Brain microvascular endothelial cell (primary cell): ENCODE measurements at regions not wholly inside any gene's neighbourhood (a gene's known extent, or its start where the extent isn't known, plus 50 kb on each side); places are given as distances from the start of the nearest gene placed in this dataset.
"Not testable (repeated sequence)": the region's sequence is repeated elsewhere in the genome, so short reads cannot be mapped to it uniquely, and the experiment has no call there.

Experiments
- DNase-seq: peaks from one replicate; pipeline ENCODE4 v3.0.0-alpha.2; 2020
- H3K27ac ChIP-seq: fragments of 250-450 bp; sonication (Bioruptor Pico); 2 replicates; pipeline ENCODE4 v1.5.1; 2020; ENCODE audit warnings: mild to moderate bottlenecking, moderate library complexity
- H3K27me3 ChIP-seq: fragments of 250-450 bp; sonication (Bioruptor Pico); replicated peaks from 2 replicates; pipeline ENCODE4 v1.5.1; 2020; ENCODE audit warnings: mild to moderate bottlenecking
- H3K36me3 ChIP-seq: fragments of 250-450 bp; sonication (Bioruptor Pico); replicated peaks from 2 replicates; pipeline ENCODE4 v1.5.1; 2020; ENCODE audit warnings: mild to moderate bottlenecking
- H3K4me3 ChIP-seq: 2 replicates; pipeline ENCODE4 v1.5.1; 2011; ENCODE audit warnings: low read depth, mild to moderate bottlenecking, control low read depth, low read length, moderate library complexity
- in situ Hi-C: cut with HindIII; loops from 2 replicates; pipeline ENCODE4 v1.10.0; 2017; ENCODE audit warnings: low sequenced_read_pairs, low pct_ligation_motif_present
- TF ChIP-seq, protein P1 (sequence below): IDR thresholded peaks from 2 replicates; pipeline ENCODE4 v1.5.1; 2011; ENCODE audit warnings: low read depth, mild to moderate bottlenecking, moderate library complexity, low read length, control low read depth, inconsistent platforms; ENCODE audit errors: missing control alignments

DNA sequence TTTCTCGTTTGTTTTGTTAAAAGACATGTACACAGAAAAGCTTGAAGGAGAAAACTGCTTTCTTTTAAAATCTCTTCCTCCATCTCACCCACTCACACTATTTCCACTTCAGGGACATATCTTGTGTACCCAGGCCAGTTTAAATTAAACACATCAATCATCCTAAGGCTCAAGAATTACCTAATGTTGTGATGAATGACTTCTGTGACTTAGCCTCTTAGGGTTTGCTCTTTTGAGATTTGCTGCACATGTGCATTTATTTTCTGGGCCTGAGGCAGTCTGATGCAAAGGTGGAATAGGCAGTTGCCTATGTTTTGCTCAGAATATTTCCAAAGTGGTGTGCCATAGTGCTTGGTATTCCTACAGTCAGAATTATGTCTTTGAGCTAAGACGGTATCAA lies 439.9 kb upstream of the CHD1 start:
- TF ChIP-seq, protein P1, sequence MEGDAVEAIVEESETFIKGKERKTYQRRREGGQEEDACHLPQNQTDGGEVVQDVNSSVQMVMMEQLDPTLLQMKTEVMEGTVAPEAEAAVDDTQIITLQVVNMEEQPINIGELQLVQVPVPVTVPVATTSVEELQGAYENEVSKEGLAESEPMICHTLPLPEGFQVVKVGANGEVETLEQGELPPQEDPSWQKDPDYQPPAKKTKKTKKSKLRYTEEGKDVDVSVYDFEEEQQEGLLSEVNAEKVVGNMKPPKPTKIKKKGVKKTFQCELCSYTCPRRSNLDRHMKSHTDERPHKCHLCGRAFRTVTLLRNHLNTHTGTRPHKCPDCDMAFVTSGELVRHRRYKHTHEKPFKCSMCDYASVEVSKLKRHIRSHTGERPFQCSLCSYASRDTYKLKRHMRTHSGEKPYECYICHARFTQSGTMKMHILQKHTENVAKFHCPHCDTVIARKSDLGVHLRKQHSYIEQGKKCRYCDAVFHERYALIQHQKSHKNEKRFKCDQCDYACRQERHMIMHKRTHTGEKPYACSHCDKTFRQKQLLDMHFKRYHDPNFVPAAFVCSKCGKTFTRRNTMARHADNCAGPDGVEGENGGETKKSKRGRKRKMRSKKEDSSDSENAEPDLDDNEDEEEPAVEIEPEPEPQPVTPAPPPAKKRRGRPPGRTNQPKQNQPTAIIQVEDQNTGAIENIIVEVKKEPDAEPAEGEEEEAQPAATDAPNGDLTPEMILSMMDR = no peak
- Histone ChIP-seq H3K27me3 (no peaks in the 10 kb centered on the region), H3K27ac (no peak overlapping the region), H3K36me3 (no peaks in the 10 kb centered on the region), H3K4me3 (no peak overlapping the region)
- in situ Hi-C loops = no loop called here
- no peak for DNase-seq

DNA sequence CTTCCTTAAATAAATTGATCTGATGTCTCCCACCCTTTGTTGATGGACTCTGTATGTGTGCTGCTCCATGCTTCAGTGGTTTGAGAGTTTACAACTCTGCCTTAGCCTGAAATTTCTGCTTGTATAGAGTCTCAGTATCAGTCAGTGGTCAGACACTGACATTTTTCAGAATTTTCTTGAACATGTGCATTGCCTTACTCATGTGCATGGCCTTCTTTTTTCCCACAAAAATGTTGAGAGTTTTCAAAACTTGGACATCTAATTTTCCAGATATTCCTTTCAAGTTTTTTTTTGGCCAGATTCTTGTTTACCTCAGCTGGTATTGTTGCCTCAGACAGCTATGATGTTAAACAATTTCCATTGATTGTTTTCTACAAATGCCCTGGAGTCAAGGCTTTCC lies 427.1 kb upstream of the CHD1 start:
- TF ChIP-seq, protein P1 = no peak
- no peaks in the 10 kb centered on the region for H3K27me3 ChIP-seq
- DNase-seq = no peak
- H3K27ac ChIP-seq = no peak overlapping the region
- H3K4me3 ChIP-seq = no peak overlapping the region
- in situ Hi-C loops = no loop called here
- H3K36me3 ChIP-seq = no peaks in the 10 kb centered on the region

DNA sequence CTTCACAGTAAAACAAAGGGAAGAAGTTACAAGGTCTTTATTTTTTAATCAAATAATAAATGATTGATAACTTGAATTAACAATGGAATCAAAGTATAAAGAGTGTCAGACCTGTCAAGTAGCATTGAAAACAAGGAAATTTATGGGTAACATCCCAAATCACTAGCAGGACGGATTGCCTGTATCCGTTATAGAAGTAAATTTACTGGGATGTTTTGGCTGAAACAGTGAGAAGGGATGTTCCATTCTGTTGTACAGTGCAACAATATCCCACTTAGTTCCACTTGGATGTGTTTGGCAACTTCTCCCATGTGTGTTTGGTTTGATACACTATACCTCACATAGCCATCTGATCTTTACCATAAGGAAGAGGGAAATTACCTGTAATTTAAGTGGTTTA lies 421.0 kb upstream of the CHD1 start:
- TF ChIP-seq, protein P1 = no peak
- no peaks in the 10 kb centered on the region for H3K27me3 ChIP-seq

DNA sequence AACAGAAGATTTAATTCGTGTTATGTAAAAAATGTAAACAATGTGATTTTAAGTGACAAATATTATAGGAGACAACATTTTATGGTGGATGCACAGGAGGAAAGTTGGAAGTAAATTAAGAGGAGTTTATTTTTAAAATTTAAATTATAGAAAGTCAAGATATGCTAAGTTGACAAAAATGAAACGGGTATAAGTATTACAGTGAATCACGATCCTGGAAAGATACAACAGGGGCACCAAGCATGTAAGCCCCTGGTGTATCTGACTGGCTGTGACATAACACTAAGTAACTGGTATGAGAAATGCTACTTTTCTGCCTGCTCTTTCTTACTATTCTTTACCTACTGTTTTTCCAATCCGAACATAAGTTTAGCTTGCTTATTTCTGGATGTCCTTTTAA lies 419.8 kb upstream of the CHD1 start:
- TF ChIP-seq, protein P1 = no peak
- H3K27ac ChIP-seq = no peak overlapping the region
- H3K36me3 ChIP-seq = no peaks in the 10 kb centered on the region
- DNase-seq = no peak
- no peak overlapping the region for H3K4me3 ChIP-seq
- no peaks in the 10 kb centered on the region for H3K27me3 ChIP-seq
- in situ Hi-C loops = no loop called here

More for the DNA sequence above, 421.0 kb upstream of the CHD1 start:
- in situ Hi-C loops = no loop called here
- H3K36me3 ChIP-seq = no peaks in the 10 kb centered on the region
- H3K27ac ChIP-seq = no peak overlapping the region
- no peak for DNase-seq
- H3K4me3 ChIP-seq = no peak overlapping the region

DNA sequence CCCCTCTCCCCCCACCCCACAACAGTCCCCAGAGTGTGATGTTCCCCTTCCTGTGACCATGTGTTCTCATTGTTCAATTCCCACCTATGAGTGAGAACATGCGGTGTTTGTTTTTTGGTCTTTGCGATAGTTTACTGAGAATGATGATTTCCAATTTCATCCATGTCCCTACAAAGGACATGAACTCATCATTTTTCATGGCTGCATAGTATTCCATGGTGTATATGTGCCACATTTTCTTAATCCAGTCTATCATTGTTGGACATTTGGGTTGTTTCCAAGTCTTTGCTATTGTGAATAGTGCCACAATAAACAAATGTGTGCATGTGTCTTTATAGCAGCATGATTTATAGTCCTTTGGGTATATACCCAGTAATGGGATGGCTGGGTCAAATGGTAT lies 411.0 kb upstream of the CHD1 start:
- in situ Hi-C loops, DNase-seq, H3K4me3 ChIP-seq, H3K27ac ChIP-seq, H3K36me3 ChIP-seq, H3K27me3 ChIP-seq: not testable (repeated sequence)

DNA sequence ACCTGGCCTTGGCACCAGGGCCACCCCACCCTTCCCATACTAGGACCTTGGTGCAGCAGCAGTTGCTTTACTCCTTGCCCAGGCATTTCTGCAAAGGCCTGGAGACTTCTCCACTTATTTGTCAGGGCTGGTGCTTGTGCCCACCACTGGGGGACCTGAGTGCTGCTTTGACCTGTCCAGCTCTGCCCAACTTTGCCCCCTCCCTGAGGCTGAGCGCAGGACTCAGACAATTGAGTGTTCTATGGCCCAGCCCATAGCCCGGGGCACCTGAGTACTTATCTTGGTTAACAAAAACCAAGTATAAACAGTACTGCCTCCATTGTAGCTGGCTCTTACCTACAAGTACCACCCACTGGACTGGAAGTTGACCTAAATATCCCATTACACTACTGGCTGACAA lies 406.1 kb upstream of the CHD1 start:
- DNase-seq = no peak
- Histone ChIP-seq H3K4me3 (no peak overlapping the region), H3K36me3 (no peaks in the 10 kb centered on the region), H3K27me3 (no peaks in the 10 kb centered on the region), H3K27ac (no peak overlapping the region)
- in situ Hi-C loops = no loop called here
- TF ChIP-seq, protein P1 = no peak
